Fibroblast of the aortic adventitia (primary cell): ENCODE measurements at regions not wholly inside any gene's neighbourhood (a gene's known extent, or its start where the extent isn't known, plus 50 kb on each side); places are given as distances from the start of the nearest gene placed in this dataset.

Source experiments
- DNase-seq: peaks from one replicate; pipeline ENCODE4 v3.0.0-alpha.2; 2010; ENCODE audit warnings: low read depth
- H3K4me3 ChIP-seq: 2 replicates; pipeline ENCODE4 v1.5.1; 2011; ENCODE audit warnings: low read depth, mild to moderate bottlenecking, control low read depth, low read length, moderate library complexity
- TF ChIP-seq, protein P1 (sequence below): IDR thresholded peaks from 2 replicates; pipeline ENCODE4 v1.5.1; 2011; ENCODE audit warnings: mild to moderate bottlenecking, low read length, control low read depth, inconsistent platforms; ENCODE audit not compliant: insufficient read depth

DNA sequence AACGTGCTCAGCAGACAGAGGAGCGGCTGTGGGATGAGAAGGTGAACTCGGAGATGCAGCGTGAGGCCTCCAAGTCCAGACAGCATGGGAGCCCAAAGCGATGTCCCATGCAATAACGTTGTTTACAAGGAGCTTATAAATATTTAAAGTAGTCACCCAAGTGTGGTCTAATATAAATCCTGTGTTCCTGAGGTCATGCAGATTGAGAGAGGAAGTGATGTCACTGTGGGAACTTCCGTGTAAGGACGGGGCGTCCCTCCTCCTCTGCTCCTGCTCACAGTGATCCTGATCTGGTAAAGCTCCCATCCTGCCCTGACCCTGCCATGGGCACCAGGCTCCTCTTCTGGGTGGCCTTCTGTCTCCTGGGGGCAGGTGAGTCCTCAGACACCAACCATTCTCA, 94.7 kb upstream of the PRSS58 start:
- H3K4me3 ChIP-seq: no peak overlapping the region
- TF ChIP-seq, protein P1, sequence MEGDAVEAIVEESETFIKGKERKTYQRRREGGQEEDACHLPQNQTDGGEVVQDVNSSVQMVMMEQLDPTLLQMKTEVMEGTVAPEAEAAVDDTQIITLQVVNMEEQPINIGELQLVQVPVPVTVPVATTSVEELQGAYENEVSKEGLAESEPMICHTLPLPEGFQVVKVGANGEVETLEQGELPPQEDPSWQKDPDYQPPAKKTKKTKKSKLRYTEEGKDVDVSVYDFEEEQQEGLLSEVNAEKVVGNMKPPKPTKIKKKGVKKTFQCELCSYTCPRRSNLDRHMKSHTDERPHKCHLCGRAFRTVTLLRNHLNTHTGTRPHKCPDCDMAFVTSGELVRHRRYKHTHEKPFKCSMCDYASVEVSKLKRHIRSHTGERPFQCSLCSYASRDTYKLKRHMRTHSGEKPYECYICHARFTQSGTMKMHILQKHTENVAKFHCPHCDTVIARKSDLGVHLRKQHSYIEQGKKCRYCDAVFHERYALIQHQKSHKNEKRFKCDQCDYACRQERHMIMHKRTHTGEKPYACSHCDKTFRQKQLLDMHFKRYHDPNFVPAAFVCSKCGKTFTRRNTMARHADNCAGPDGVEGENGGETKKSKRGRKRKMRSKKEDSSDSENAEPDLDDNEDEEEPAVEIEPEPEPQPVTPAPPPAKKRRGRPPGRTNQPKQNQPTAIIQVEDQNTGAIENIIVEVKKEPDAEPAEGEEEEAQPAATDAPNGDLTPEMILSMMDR: no peak
- no peak for DNase-seq

DNA sequence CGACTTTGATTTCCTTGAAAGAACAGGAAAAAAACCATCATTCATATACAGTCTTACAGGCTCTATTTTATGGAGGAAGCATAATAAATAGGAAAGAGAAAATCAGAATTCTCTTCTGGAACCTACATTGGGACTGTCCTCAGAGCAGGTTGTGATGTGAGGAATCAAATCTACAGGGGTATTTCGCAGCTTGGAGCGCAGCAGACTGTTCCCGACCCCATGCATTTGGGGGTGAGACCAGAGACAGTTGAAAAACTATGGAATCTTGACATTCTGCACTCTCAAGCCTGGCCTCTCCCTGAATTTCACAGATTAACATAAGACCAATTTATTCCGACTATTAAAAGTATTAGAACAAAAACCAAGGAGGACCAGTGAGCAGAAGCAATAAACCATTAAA, 93.3 kb upstream of the PRSS58 start:
- TF ChIP-seq, protein P1: no peak

DNA sequence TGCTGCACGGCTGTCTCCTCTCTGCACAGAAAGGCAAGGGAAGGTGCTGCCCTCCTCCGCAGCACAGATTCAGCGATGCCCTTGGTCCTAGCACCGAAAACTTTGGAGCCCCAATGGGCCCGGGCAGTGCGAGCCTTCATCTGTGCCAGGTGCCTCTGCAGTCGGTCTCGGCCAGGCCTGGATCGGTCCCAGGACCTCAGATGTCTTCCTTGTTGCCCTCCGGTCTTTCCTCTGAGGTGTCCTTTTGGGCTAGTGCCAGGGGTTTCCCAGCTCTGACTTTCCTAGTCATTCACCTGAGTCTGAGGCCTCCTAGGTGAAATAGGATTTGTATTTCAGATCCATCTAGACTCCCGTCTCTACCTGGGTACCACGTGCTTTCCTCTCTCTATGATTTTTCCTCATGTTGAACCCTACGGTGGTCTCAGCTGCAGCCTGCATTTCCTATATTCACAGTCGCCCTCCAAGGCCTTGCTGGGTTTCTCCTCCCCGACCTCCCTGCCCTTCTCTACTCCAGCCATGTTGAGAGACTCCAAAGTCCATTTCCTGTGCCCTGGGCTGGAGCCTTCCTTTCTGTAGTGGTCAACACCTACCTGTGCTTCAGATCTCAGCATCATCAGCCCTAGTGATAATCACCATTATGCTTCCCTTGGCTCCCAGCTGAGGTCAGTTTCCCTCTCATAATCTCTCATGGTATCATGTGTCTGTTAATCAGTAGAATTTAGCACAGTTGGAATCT, 92.0 kb upstream of the PRSS58 start:
- no peak overlapping the region for H3K4me3 ChIP-seq
- TF ChIP-seq, protein P1: no peak
- DNase-seq: no peak

More for the DNA sequence above, 93.3 kb upstream of the PRSS58 start:
- no peak for DNase-seq
- no peak overlapping the region for H3K4me3 ChIP-seq

DNA sequence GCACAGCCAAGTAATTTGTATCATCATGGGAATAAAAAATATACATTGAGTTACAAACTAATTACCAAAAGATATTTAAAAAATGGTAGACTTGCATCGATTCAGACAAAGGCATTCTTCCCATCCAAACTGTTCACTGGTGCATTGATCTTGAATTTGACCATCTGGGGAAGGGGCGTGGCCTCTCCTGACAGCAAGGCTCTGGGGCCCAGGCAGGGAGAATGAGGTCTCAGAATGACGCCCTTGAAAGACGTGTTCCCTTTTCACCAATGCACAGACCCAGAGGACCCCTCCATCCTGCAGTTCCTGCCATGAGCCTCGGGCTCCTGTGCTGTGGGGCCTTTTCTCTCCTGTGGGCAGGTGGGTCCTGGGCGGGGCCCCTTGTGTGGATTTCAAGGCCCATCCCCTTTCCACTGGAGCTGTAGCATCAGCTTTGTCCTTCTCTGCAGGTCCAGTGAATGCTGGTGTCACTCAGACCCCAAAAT, 91.1 kb upstream of the PRSS58 start:
- DNase-seq: no peak
- H3K4me3 ChIP-seq: no peak overlapping the region
- TF ChIP-seq, protein P1: no peak

DNA sequence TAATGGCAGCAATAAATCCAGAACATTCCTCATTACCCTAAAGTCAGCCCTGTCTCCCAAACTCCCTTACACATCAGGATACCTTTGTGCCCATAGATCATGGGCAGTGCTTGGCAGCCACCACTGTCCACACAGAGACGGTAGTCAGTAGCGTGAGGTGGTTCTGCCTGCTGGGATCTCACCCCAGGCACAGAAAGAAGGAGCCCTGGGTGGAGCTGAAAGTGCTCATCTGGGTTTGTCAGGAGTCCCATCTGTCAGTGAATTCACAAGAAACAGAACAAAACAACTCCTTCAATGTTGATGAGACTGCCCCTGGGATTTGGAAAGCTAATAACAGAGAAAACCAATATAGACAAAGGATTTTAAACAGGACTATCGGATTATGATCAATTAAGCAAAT, 90.2 kb upstream of the PRSS58 start:
- no peak for DNase-seq
- H3K4me3 ChIP-seq: no peak overlapping the region
- TF ChIP-seq, protein P1: no peak

DNA sequence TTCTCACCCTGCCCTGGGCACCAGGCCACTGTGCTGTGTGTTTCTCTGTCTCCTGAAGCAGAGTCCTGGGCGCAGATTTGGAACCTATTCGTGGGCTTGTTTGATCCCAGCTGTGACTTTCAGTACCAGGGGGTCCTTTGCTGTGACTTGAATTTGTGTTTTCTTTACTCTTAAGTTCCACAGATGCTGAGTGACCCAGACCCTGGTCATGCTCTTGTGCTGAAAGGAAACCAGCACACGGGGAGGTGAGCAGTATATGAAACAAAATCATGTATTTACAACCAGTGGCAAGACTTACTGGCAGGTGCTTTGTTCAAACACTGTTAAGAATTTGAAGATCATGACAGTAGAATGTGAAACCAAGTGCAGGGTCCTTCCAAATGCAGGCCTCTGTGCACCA, 89.2 kb upstream of the PRSS58 start:
- H3K4me3 ChIP-seq: no peak overlapping the region
- DNase-seq: no peak
- TF ChIP-seq, protein P1: no peak

DNA sequence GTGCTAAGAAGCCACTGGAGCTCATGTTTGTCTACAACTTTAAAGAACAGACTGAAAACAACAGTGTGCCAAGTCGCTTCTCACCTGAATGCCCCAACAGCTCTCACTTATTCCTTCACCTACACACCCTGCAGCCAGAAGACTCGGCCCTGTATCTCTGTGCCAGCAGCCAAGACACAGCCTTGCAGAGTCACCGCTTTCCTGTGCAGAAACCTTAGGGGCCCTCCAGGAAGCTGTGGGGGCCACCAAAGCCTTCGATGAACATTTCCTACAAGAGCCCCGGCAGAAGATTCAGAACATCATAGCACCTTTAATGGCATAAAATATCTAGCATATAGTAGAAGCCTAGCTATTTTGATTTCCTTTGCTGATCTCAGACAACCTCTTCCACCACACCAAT, 88.0 kb upstream of the PRSS58 start:
- DNase-seq: no peak
- no peak overlapping the region for H3K4me3 ChIP-seq
- TF ChIP-seq, protein P1: no peak
